OCI-LY1 (cell line): ENCODE measurements at regions not wholly inside any gene's neighbourhood (a gene's known extent, or its start where the extent isn't known, plus 50 kb on each side); places are given as distances from the start of the nearest gene placed in this dataset.

Source experiments
- CTCF ChIP-seq: fragments of 200-600 bp; sonication (generic), shearing (Covaris generic); IDR thresholded peaks from 2 replicates; pipeline ENCODE4 v1.5.1; 2017; ENCODE audit warnings: mild to moderate bottlenecking, antibody characterized with exemption, low read length, moderate library complexity, mixed read lengths
- EZH2 ChIP-seq: fragments of 200-600 bp; sonication (generic), shearing (Covaris generic); IDR thresholded peaks from 2 replicates; pipeline ENCODE4 v1.8.0; 2017; ENCODE audit warnings: borderline replicate concordance, mixed run types, mild to moderate bottlenecking, antibody characterized with exemption, low read length, moderate library complexity, mixed read lengths

- no peak for TF ChIP-seq CTCF
- TF ChIP-seq EZH2 = no peak
Observed at GRCh38 chr5:56540266-56540665, 275.1 kb upstream of the MAP3K1 start.
